NCI-H1105 (cell line): ENCODE measurements at regions not wholly inside any gene's neighbourhood (a gene's known extent, or its start where the extent isn't known, plus 50 kb on each side); places are given as distances from the start of the nearest gene placed in this dataset.
"Not testable (repeated sequence)": the region's sequence is repeated elsewhere in the genome, so short reads cannot be mapped to it uniquely, and the experiment has no call there.

Source experiments
- DNase-seq: peaks from one replicate; lab custom pipeline; 2025; lab: John Stamatoyannopoulos, UW

GRCh38 chr7:46080595-46081159 is 159.6 kb upstream of the IGFBP3 start:
- DNase-seq: no peak

- no peak for DNase-seq
Observed at GRCh38 chr7:46079421-46079820, 158.3 kb upstream of the IGFBP3 start.

GRCh38 chr7:46076527-46076926 is 155.5 kb upstream of the IGFBP3 start:
- DNase-seq: no peak

GRCh38 chr7:46072722-46073121 is 151.7 kb upstream of the IGFBP3 start:
- peak; percentile 20 for DNase-seq

- no peak for DNase-seq
Observed at GRCh38 chr7:46071601-46072000, 150.5 kb upstream of the IGFBP3 start.

- no peak for DNase-seq
Observed at GRCh38 chr7:46071076-46071475, 150.0 kb upstream of the IGFBP3 start.

- no peak for DNase-seq
Observed at GRCh38 chr7:46068159-46068558, 147.1 kb upstream of the IGFBP3 start.

- DNase-seq: no peak
Observed at GRCh38 chr7:46059308-46060020, 138.4 kb upstream of the IGFBP3 start.

GRCh38 chr7:46058086-46058823 is 137.2 kb upstream of the IGFBP3 start:
- no peak for DNase-seq

- no peak for DNase-seq
Observed at GRCh38 chr7:46054915-46055314, 133.8 kb upstream of the IGFBP3 start.

GRCh38 chr7:46054272-46054671 is 133.2 kb upstream of the IGFBP3 start:
- no peak for DNase-seq

- no peak for DNase-seq
Observed at GRCh38 chr7:46047581-46047980, 126.5 kb upstream of the IGFBP3 start.

GRCh38 chr7:46043338-46043737 is 122.3 kb upstream of the IGFBP3 start:
- DNase-seq: not testable (repeated sequence)

- not testable (repeated sequence) for DNase-seq
Observed at GRCh38 chr7:46039813-46040212, 118.7 kb upstream of the IGFBP3 start.

- no peak for DNase-seq
Observed at GRCh38 chr7:46035166-46035565, 114.1 kb upstream of the IGFBP3 start.

GRCh38 chr7:46034056-46034768 is 113.1 kb upstream of the IGFBP3 start:
- no peak for DNase-seq

GRCh38 chr7:46033592-46033991 is 112.5 kb upstream of the IGFBP3 start:
- DNase-seq: no peak

GRCh38 chr7:46032942-46033341 is 111.9 kb upstream of the IGFBP3 start:
- no peak for DNase-seq

- no peak for DNase-seq
Observed at GRCh38 chr7:46032353-46032752, 111.3 kb upstream of the IGFBP3 start.

- no peak for DNase-seq
Observed at GRCh38 chr7:46029111-46029704, 108.1 kb upstream of the IGFBP3 start.

- no peak for DNase-seq
Observed at GRCh38 chr7:46028246-46028645, 107.2 kb upstream of the IGFBP3 start.

GRCh38 chr7:46026741-46027140 is 105.7 kb upstream of the IGFBP3 start:
- no peak for DNase-seq
